ENCODE measurements at regions not wholly inside any gene's neighbourhood (a gene's known extent, or its start where the extent isn't known, plus 50 kb on each side); places are given as distances from the start of the nearest gene placed in this dataset.

GRCh38 chr4:120491481-120491880, 424.8 kb upstream of the MAD2L1 start:
- TF ChIP-seq CTCF (conservative IDR thresholded peaks at IDR 0.05; ENCODE audit: low read depth, low read length) (no peak), POLR2A (IDR thresholded peaks at IDR 0.05; ENCODE audit: low read depth, low read length) (no peak), RAD21 (IDR thresholded peaks at IDR 0.05; ENCODE audit: low read length) (no peak), CEBPB (IDR thresholded peaks at IDR 0.05; ENCODE audit: low read depth, low read length) (no peak), MXI1 (IDR thresholded peaks at IDR 0.05; ENCODE audit: borderline replicate concordance, low read depth, low read length) (no peak), MAZ (IDR thresholded peaks at IDR 0.05; ENCODE audit: borderline replicate concordance, low read depth, low read length) (no peak), BHLHE40 (IDR thresholded peaks at IDR 0.05; ENCODE audit: low read depth, low read length) (no peak)
- TF ChIP-seq, protein P1, sequence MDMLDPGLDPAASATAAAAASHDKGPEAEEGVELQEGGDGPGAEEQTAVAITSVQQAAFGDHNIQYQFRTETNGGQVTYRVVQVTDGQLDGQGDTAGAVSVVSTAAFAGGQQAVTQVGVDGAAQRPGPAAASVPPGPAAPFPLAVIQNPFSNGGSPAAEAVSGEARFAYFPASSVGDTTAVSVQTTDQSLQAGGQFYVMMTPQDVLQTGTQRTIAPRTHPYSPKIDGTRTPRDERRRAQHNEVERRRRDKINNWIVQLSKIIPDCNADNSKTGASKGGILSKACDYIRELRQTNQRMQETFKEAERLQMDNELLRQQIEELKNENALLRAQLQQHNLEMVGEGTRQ (IDR thresholded peaks at IDR 0.05; ENCODE audit: low read depth, low read length), result no peak
- TF ChIP-seq, protein P2, sequence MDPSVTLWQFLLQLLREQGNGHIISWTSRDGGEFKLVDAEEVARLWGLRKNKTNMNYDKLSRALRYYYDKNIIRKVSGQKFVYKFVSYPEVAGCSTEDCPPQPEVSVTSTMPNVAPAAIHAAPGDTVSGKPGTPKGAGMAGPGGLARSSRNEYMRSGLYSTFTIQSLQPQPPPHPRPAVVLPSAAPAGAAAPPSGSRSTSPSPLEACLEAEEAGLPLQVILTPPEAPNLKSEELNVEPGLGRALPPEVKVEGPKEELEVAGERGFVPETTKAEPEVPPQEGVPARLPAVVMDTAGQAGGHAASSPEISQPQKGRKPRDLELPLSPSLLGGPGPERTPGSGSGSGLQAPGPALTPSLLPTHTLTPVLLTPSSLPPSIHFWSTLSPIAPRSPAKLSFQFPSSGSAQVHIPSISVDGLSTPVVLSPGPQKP (IDR thresholded peaks at IDR 0.05; ENCODE audit: borderline replicate concordance, low read depth, low read length), result no peak

All from IMR-90 (cell line).